ENCODE measurements at regions not wholly inside any gene's neighbourhood (a gene's known extent, or its start where the extent isn't known, plus 50 kb on each side); places are given as distances from the start of the nearest gene placed in this dataset.

DNA sequence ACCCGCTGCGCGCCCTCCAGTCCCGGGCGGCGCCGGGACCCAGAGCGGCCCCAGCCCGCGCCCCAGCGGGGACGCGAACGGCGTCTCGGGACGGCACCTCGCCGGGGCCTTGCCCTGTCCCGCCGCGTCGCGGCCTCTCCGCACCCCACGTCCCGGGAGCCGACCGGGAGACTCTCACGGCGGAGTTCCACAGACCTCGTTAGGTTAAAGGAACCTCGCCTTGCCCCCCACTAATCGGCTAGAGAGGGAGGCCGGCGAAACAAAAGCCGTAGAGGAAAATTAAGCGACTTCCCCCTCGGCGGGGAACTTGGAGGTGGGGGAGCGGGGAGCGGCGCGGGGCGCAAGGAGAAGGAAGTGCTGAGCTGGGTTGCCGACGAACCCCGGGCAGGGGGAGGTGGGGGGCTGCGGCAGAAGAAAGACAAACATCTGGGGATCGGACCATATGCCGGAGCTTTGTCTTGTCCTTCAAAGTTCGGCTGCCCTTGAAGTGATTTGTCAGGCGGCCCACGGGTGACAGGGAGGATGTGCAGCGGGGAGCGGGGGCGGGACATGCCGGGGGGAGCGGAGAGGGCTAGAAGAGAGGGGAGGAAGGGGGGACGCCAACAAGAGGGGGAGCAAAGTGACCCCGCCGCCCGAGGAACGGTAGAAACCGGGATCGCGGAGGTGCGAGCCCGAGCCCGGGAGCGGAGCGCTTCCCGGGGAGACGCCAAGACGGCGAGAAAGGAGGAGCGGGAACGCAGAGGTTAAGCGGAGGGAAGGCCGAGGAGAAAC lies 120.0 kb upstream of the RRP15 start:
- no peaks in the 10 kb centered on the region for H3K9me3 ChIP-seq (ENCODE audit: control insufficient read depth, low read length)
- H3K4me3 ChIP-seq (ENCODE audit: low read length), result peak overlapping the region; percentile 31
- peak overlapping the region; percentile 22 for H3K9ac ChIP-seq (ENCODE audit: low read length)
- no peaks in the 10 kb centered on the region for H3K36me3 ChIP-seq (ENCODE audit: control insufficient read depth, insufficient read depth, low read length)
- H3K4me1 ChIP-seq (ENCODE audit: control insufficient read depth, insufficient read depth, low read length), result peaks cover 18% of the 10 kb centered on the region
- peaks cover 46% of the 10 kb centered on the region for H3K27me3 ChIP-seq (ENCODE audit: control insufficient read depth, insufficient read depth, low read length)

- H3K27me3 ChIP-seq (ENCODE audit: control insufficient read depth, insufficient read depth, low read length), result peaks cover 46% of the 10 kb centered on the region
- no peaks in the 10 kb centered on the region for H3K36me3 ChIP-seq (ENCODE audit: control insufficient read depth, insufficient read depth, low read length)
- peak overlapping the region; percentile 22 for H3K9ac ChIP-seq (ENCODE audit: low read length)
- H3K9me3 ChIP-seq (ENCODE audit: control insufficient read depth, low read length), result no peaks in the 10 kb centered on the region
- H3K4me1 ChIP-seq (ENCODE audit: control insufficient read depth, insufficient read depth, low read length), result peaks cover 18% of the 10 kb centered on the region
- peak overlapping the region; percentile 31 for H3K4me3 ChIP-seq (ENCODE audit: low read length)
Observed at GRCh38 chr1:218165701-218166114, 119.4 kb upstream of the RRP15 start.

GRCh38 chr1:218166268-218166945 lies 118.7 kb upstream of the RRP15 start:
- H3K27me3 ChIP-seq (ENCODE audit: control insufficient read depth, insufficient read depth, low read length), result peaks cover 46% of the 10 kb centered on the region
- H3K9ac ChIP-seq (ENCODE audit: low read length), result no peak overlapping the region
- no peak overlapping the region for H3K4me3 ChIP-seq (ENCODE audit: low read length)
- H3K9me3 ChIP-seq (ENCODE audit: control insufficient read depth, low read length), result no peaks in the 10 kb centered on the region
- H3K36me3 ChIP-seq (ENCODE audit: control insufficient read depth, insufficient read depth, low read length), result no peaks in the 10 kb centered on the region
- peaks cover 18% of the 10 kb centered on the region for H3K4me1 ChIP-seq (ENCODE audit: control insufficient read depth, insufficient read depth, low read length)

- peaks cover 10% of the 10 kb centered on the region for H3K27me3 ChIP-seq (ENCODE audit: control insufficient read depth, insufficient read depth, low read length)
- no peaks in the 10 kb centered on the region for H3K36me3 ChIP-seq (ENCODE audit: control insufficient read depth, insufficient read depth, low read length)
- H3K9me3 ChIP-seq (ENCODE audit: control insufficient read depth, low read length), result no peaks in the 10 kb centered on the region
- H3K9ac ChIP-seq (ENCODE audit: low read length), result no peak overlapping the region
- no peaks in the 10 kb centered on the region for H3K4me1 ChIP-seq (ENCODE audit: control insufficient read depth, insufficient read depth, low read length)
- no peak overlapping the region for H3K4me3 ChIP-seq (ENCODE audit: low read length)
Observed at GRCh38 chr1:218171302-218171893, 113.7 kb upstream of the RRP15 start.

DNA sequence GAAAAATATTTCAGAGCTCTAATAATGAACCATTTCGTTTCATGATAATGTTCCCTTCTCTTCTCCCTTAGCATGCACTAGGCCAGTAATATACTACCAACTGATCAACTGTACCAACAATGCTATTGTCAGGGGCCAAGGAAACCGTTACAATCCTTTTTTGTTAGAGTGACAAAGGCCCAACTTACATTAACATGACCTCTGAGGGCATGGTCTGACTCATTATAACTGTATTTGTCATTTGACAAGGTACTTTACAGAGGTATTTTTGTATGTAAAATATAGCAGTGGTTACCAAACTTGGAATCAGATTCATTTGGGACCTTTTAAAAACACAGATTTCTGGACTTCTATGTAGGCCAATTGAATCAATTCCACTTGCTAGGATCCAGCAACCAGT lies 102.6 kb upstream of the RRP15 start:
- no peaks in the 10 kb centered on the region for H3K9me3 ChIP-seq (ENCODE audit: control insufficient read depth, low read length)
- no peaks in the 10 kb centered on the region for H3K27me3 ChIP-seq (ENCODE audit: control insufficient read depth, insufficient read depth, low read length)
- H3K4me3 ChIP-seq (ENCODE audit: low read length), result no peak overlapping the region
- no peaks in the 10 kb centered on the region for H3K4me1 ChIP-seq (ENCODE audit: control insufficient read depth, insufficient read depth, low read length)
- H3K9ac ChIP-seq (ENCODE audit: low read length), result no peak overlapping the region
- no peaks in the 10 kb centered on the region for H3K36me3 ChIP-seq (ENCODE audit: control insufficient read depth, insufficient read depth, low read length)

DNA sequence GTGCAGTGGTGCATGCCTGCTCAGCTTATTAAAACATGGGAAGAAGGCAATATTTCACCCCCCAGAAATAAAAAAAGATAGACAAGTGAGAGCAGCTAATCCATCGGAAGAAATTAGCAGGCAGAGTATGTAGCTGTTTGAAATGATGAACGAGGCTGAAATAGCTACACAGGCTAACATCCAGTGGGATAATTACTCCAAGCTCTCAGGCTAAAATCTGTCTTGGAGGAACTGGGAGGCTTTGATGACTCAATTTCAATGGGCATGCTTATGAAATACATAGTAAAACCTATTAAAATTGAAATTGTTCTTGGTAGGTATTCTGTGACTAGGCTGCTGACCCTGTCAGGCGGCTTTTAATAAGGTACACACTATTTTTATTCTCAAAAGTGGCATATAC lies 84.1 kb upstream of the RRP15 start:
- peaks cover 3% of the 10 kb centered on the region for H3K27me3 ChIP-seq (ENCODE audit: control insufficient read depth, insufficient read depth, low read length)
- H3K4me1 ChIP-seq (ENCODE audit: control insufficient read depth, insufficient read depth, low read length), result no peaks in the 10 kb centered on the region
- H3K9me3 ChIP-seq (ENCODE audit: control insufficient read depth, low read length), result no peaks in the 10 kb centered on the region
- H3K36me3 ChIP-seq (ENCODE audit: control insufficient read depth, insufficient read depth, low read length), result no peaks in the 10 kb centered on the region
- no peak overlapping the region for H3K9ac ChIP-seq (ENCODE audit: low read length)
- H3K4me3 ChIP-seq (ENCODE audit: low read length), result no peak overlapping the region

DNA sequence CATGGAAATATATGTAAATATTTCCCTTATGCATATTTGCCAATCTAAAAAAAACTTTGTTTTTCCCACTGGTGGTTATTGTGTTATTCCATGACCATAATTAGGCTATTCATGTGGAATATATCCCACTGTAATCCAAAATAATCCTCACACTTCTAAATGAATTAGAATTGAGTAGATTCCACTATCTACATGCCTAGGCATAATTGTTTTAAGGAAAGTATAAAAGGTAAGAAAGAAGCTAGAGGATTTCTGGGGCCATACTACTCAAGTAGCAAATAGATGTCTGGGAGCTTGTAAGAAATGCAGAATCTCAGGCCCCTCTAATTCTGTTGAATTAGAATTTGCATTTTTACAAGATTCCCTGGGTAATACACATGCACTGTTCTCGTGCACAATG lies 83.5 kb upstream of the RRP15 start:
- Histone ChIP-seq H3K4me3 (ENCODE audit: low read length) (no peak overlapping the region), H3K36me3 (ENCODE audit: control insufficient read depth, insufficient read depth, low read length) (no peaks in the 10 kb centered on the region), H3K27me3 (ENCODE audit: control insufficient read depth, insufficient read depth, low read length) (peaks cover 3% of the 10 kb centered on the region), H3K9ac (ENCODE audit: low read length) (no peak overlapping the region), H3K4me1 (ENCODE audit: control insufficient read depth, insufficient read depth, low read length) (no peaks in the 10 kb centered on the region), H3K9me3 (ENCODE audit: control insufficient read depth, low read length) (no peaks in the 10 kb centered on the region)

- no peak overlapping the region for H3K9ac ChIP-seq (ENCODE audit: low read length)
- H3K27me3 ChIP-seq (ENCODE audit: control insufficient read depth, insufficient read depth, low read length), result peaks cover 2% of the 10 kb centered on the region
- no peaks in the 10 kb centered on the region for H3K9me3 ChIP-seq (ENCODE audit: control insufficient read depth, low read length)
- no peak overlapping the region for H3K4me3 ChIP-seq (ENCODE audit: low read length)
- no peaks in the 10 kb centered on the region for H3K36me3 ChIP-seq (ENCODE audit: control insufficient read depth, insufficient read depth, low read length)
- no peaks in the 10 kb centered on the region for H3K4me1 ChIP-seq (ENCODE audit: control insufficient read depth, insufficient read depth, low read length)
Observed at GRCh38 chr1:218205721-218206120, 79.4 kb upstream of the RRP15 start.

DNA sequence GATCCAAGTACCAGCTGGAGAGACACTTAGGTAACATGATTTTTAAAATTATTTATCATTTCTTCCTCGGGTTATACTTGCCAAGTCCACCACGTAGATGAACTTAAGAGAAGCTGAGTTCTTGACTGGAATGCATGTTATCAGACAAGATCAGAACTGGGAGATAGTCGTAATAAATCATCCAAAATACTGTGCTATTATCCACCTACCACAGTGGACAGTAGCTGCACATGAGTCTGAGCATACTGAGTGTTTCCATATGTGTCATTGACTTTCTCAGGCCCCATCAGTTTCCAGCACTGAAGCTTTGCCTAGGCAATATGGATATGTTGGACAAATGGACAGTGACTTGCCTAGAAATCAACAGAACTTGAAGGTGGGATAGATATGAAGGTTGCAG lies 77.9 kb upstream of the RRP15 start:
- H3K4me1 ChIP-seq (ENCODE audit: control insufficient read depth, insufficient read depth, low read length), result no peaks in the 10 kb centered on the region
- H3K27me3 ChIP-seq (ENCODE audit: control insufficient read depth, insufficient read depth, low read length), result no peaks in the 10 kb centered on the region
- no peak overlapping the region for H3K4me3 ChIP-seq (ENCODE audit: low read length)
- no peaks in the 10 kb centered on the region for H3K36me3 ChIP-seq (ENCODE audit: control insufficient read depth, insufficient read depth, low read length)
- H3K9me3 ChIP-seq (ENCODE audit: control insufficient read depth, low read length), result no peaks in the 10 kb centered on the region
- no peak overlapping the region for H3K9ac ChIP-seq (ENCODE audit: low read length)

DNA sequence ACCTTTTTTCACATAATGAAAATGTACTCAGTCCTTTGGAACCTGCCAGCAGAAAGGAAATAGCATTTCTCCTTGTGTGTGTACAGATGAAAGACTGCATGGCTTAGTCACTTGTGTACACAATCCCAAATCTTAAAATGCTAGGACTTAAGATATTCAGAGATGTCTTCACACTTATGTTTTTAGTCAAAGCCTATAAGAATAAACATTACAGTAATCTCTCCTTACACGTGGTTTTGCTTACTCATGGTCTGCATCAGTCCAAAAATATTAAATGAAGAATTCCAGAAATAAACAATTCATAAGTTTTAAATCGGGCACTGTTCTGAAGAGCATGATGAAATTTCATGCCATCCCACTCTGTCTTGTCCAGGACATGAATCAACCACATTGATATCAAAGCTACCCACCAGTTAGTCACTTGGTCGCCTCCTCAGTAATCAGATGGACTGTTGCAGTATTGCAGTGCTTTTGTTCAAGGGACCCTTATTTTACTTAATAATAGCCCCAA lies 75.7 kb upstream of the RRP15 start:
- H3K27me3 ChIP-seq (ENCODE audit: control insufficient read depth, insufficient read depth, low read length), result no peaks in the 10 kb centered on the region
- no peaks in the 10 kb centered on the region for H3K9me3 ChIP-seq (ENCODE audit: control insufficient read depth, low read length)
- H3K4me3 ChIP-seq (ENCODE audit: low read length), result no peak overlapping the region
- no peaks in the 10 kb centered on the region for H3K4me1 ChIP-seq (ENCODE audit: control insufficient read depth, insufficient read depth, low read length)
- no peaks in the 10 kb centered on the region for H3K36me3 ChIP-seq (ENCODE audit: control insufficient read depth, insufficient read depth, low read length)
- no peak overlapping the region for H3K9ac ChIP-seq (ENCODE audit: low read length)

DNA sequence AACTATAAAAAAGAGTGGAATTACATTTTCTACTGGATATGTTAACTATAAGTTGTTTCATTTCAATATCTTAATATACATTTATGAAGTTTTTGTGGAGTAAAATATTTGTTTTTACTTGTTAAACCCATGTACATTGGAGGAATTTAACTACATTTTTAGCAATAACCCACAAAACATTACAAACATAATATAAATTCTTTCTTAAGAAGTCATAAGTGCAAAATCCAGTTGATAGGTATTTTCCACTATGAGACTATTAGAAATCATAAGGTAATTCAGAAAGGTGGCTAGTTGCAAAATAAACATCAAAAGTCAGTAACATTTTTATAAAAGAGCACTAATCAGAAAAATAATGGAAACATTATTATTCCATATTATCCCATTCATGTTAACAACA lies 73.9 kb upstream of the RRP15 start:
- H3K36me3 ChIP-seq (ENCODE audit: control insufficient read depth, insufficient read depth, low read length), result no peaks in the 10 kb centered on the region
- no peaks in the 10 kb centered on the region for H3K27me3 ChIP-seq (ENCODE audit: control insufficient read depth, insufficient read depth, low read length)
- no peak overlapping the region for H3K9ac ChIP-seq (ENCODE audit: low read length)
- H3K4me3 ChIP-seq (ENCODE audit: low read length), result no peak overlapping the region
- H3K9me3 ChIP-seq (ENCODE audit: control insufficient read depth, low read length), result no peaks in the 10 kb centered on the region
- H3K4me1 ChIP-seq (ENCODE audit: control insufficient read depth, insufficient read depth, low read length), result no peaks in the 10 kb centered on the region

GRCh38 chr1:218217040-218217439 lies 68.1 kb upstream of the RRP15 start:
- Histone ChIP-seq H3K9me3 (ENCODE audit: control insufficient read depth, low read length) (no peaks in the 10 kb centered on the region), H3K9ac (ENCODE audit: low read length) (no peak overlapping the region), H3K27me3 (ENCODE audit: control insufficient read depth, insufficient read depth, low read length) (no peaks in the 10 kb centered on the region), H3K36me3 (ENCODE audit: control insufficient read depth, insufficient read depth, low read length) (no peaks in the 10 kb centered on the region), H3K4me1 (ENCODE audit: control insufficient read depth, insufficient read depth, low read length) (no peaks in the 10 kb centered on the region), H3K4me3 (ENCODE audit: low read length) (no peak overlapping the region)

Data from mucosa of stomach (tissue), 1 donor.